ENCODE measurements at regions not wholly inside any gene's neighbourhood (a gene's known extent, or its start where the extent isn't known, plus 50 kb on each side); places are given as distances from the start of the nearest gene placed in this dataset.
A peak's percentile ranks its signal among the peaks of the same experiment; 100 is the strongest.

GRCh38 chr5:84816160-84816559 lies 431.5 kb upstream of the EDIL3 start:
- H3K4me3 ChIP-seq = no peak overlapping the region
- DNase-seq = no peak
- no peaks in the 10 kb centered on the region for H3K27me3 ChIP-seq
- no peaks in the 10 kb centered on the region for H3K36me3 ChIP-seq
- 67 to 82% (median 74%) methylated on average over 1 of the region's 1 CpG for WGBS, 4 donors
- TF ChIP-seq POLR2A (IDR thresholded peaks at IDR 0.05) = no peak
- TF ChIP-seq CTCF (IDR thresholded peaks at IDR 0.05) = no peak
- no peak for ATAC-seq
- intact Hi-C loops (cut with DNase I) = no loop called here
- H3K4me1 ChIP-seq = no peaks in the 10 kb centered on the region
- H3K9me3 ChIP-seq = no peaks in the 10 kb centered on the region
- H3K27ac ChIP-seq = no peak overlapping the region

- Histone ChIP-seq H3K9me3 (peaks cover 0 to 3% (median 0%) of the 10 kb centered on the region in 12 donors), H3K27ac (no peak overlapping the region), H3K27me3 (no peaks in the 10 kb centered on the region), H3K4me1 (no peaks in the 10 kb centered on the region), H3K4me3 (no peak overlapping the region), H3K36me3 (no peaks in the 10 kb centered on the region)
- DNase-seq (no peak), ATAC-seq (no peak)
- TF ChIP-seq POLR2A (IDR thresholded peaks at IDR 0.05) (no peak), CTCF (IDR thresholded peaks at IDR 0.05) (no peak)
- intact Hi-C loops (cut with DNase I) = no loop called here
Measured at GRCh38 chr5:84805473-84805872, 420.8 kb upstream of the EDIL3 start.

GRCh38 chr5:84796399-84796798 lies 411.7 kb upstream of the EDIL3 start:
- 89 to 93% (median 90%) methylated on average over 8 of the region's 8 CpGs for WGBS, 4 donors

GRCh38 chr5:84794486-84795035 lies 409.9 kb upstream of the EDIL3 start:
- ATAC-seq (no peak), DNase-seq (no peak)
- intact Hi-C loops (cut with DNase I) = no loop called here
- WGBS, 4 donors = 69 to 76% (median 73%) methylated on average over 2 of the region's 2 CpGs
- H3K36me3 ChIP-seq = no peaks in the 10 kb centered on the region
- H3K9me3 ChIP-seq = no peaks in the 10 kb centered on the region
- no peak overlapping the region for H3K27ac ChIP-seq
- TF ChIP-seq POLR2A (IDR thresholded peaks at IDR 0.05) = no peak
- H3K27me3 ChIP-seq = no peaks in the 10 kb centered on the region
- H3K4me3 ChIP-seq = no peak overlapping the region
- H3K4me1 ChIP-seq = peaks cover 0 to 11% (median 0%) of the 10 kb centered on the region in 12 donors

More at GRCh38 chr5:84796399-84796798, 411.7 kb upstream of the EDIL3 start:
- DNase-seq = no peak
- intact Hi-C loops (cut with DNase I) = no loop called here
- TF ChIP-seq CTCF (IDR thresholded peaks at IDR 0.05) = no peak
- no peak for TF ChIP-seq POLR2A (IDR thresholded peaks at IDR 0.05)
- Histone ChIP-seq H3K4me3 (no peak overlapping the region), H3K27me3 (no peaks in the 10 kb centered on the region), H3K27ac (no peak overlapping the region), H3K36me3 (no peaks in the 10 kb centered on the region), H3K9me3 (no peaks in the 10 kb centered on the region), H3K4me1 (no peaks in the 10 kb centered on the region)
- no peak for ATAC-seq

GRCh38 chr5:84791730-84792129 lies 407.1 kb upstream of the EDIL3 start:
- H3K36me3 ChIP-seq = no peaks in the 10 kb centered on the region
- H3K9me3 ChIP-seq = peaks cover 0 to 2% (median 0%) of the 10 kb centered on the region in 12 donors
- ATAC-seq (no peak), DNase-seq (no peak)
- H3K4me3 ChIP-seq = no peak overlapping the region
- H3K27ac ChIP-seq = peak overlapping the region in 1 of 12 donors; percentile 77
- no peaks in the 10 kb centered on the region for H3K27me3 ChIP-seq
- intact Hi-C loops (cut with DNase I) = no loop called here
- no peak for TF ChIP-seq CTCF (IDR thresholded peaks at IDR 0.05)
- no peak for TF ChIP-seq POLR2A (IDR thresholded peaks at IDR 0.05)
- H3K4me1 ChIP-seq = peaks cover 0 to 11% (median 0%) of the 10 kb centered on the region in 12 donors
- 66 to 81% (median 72%) methylated on average over 3 of the region's 3 CpGs for WGBS, 4 donors

All from heart left ventricle (tissue), 16 donors.